T-cell (primary cell): ENCODE measurements at regions not wholly inside any gene's neighbourhood (a gene's known extent, or its start where the extent isn't known, plus 50 kb on each side); places are given as distances from the start of the nearest gene placed in this dataset.

Source experiments
- ATAC-seq, 4 experiments: fragments of 200-7000 bp in 3 of 4; fragments of 150-1000 bp in 1 of 4; cut with Tn5 transposase; replicated peaks in 1 of 4; 1 replicate in 3 of 4; 2 replicates in 1 of 4; pipeline ENCODE4 v1.10.0; 2021; ENCODE audit warnings: moderate library complexity in 3 of 4, mild to moderate bottlenecking in 2 of 4, moderate number of reproducible peaks in 1 of 4
- CTCF ChIA-PET, 2 donors: fragments of 300-600 bp; sonication (Branson Sonifier 250); formaldehyde crosslinking; loops; one replicate each; lab custom pipeline; 2022; ENCODE audit warnings: antibody characterized with exemption in 2 of 2; lab: Charles Lee
- POLR2A ChIA-PET, 2 donors: fragments of 300-600 bp; sonication (Branson Sonifier 250); formaldehyde crosslinking; loops; one replicate each; lab custom pipeline; 2022; ENCODE audit warnings: antibody characterized with exemption in 2 of 2; lab: Charles Lee
- DNase-seq, 35 experiments: peaks; one replicate each; pipeline versions ENCODE4 v3.0.0 to v3.0.0-alpha.2; 2013 to 2023
- H3K27ac ChIP-seq: one replicate; pipeline ENCODE4 v1.5.1; 2013; ENCODE audit warnings: low read length
- H3K27me3 ChIP-seq, 2 experiments: replicated peaks in 1 of 2; 1 replicate in 1 of 2; 2 replicates in 1 of 2; pipeline versions ENCODE4 v1.6.1 to v1.7.0; 2013; ENCODE audit warnings: low read length in 1 of 2, mixed read lengths in 1 of 2; ENCODE audit not compliant: control insufficient read depth in 2 of 2, insufficient read depth in 2 of 2; ENCODE audit errors: extremely low read depth in 1 of 2
- H3K36me3 ChIP-seq, 2 donors: 1 replicate in 1 of 2; 2 replicates in 1 of 2; pipeline versions ENCODE4 v1.6.1 to v1.7.0; 2013; ENCODE audit warnings: low read length in 1 of 2; ENCODE audit not compliant: control insufficient read depth in 2 of 2, insufficient read depth in 1 of 2; ENCODE audit errors: extremely low read depth in 1 of 2
- H3K4me1 ChIP-seq, 2 experiments: 1 replicate in 1 of 2; 2 replicates in 1 of 2; pipeline versions ENCODE4 v1.6.1 to v1.7.0; 2013; ENCODE audit warnings: low read length in 2 of 2, mixed read lengths in 1 of 2; ENCODE audit not compliant: insufficient read depth in 2 of 2, control insufficient read depth in 1 of 2; ENCODE audit errors: extremely low read depth in 1 of 2
- H3K4me3 ChIP-seq, 2 donors: 1 replicate in 1 of 2; 2 replicates in 1 of 2; pipeline versions ENCODE4 v1.5.1 to v1.7.0; 2013; ENCODE audit warnings: mild to moderate bottlenecking in 2 of 2, low read length in 1 of 2, moderate library complexity in 1 of 2; ENCODE audit not compliant: control insufficient read depth in 1 of 2; ENCODE audit errors: extremely low read depth in 1 of 2
- H3K9me3 ChIP-seq: 2 replicates; pipeline ENCODE4 v1.7.0; 2013
- H3K27ac Mint-ChIP-seq, 2 donors: one replicate each; pipeline ENCODE4 v1.8.0; 2020 to 2021; ENCODE audit warnings: mild to moderate bottlenecking in 2 of 2, mixed read lengths in 2 of 2
- H3K27me3 Mint-ChIP-seq, 2 donors: one replicate each; pipeline ENCODE4 v1.8.0; 2021 to 2022; ENCODE audit warnings: mixed read lengths in 2 of 2
- H3K36me3 Mint-ChIP-seq: one replicate; pipeline ENCODE4 v1.8.0; 2021; ENCODE audit warnings: mixed read lengths
- H3K4me1 Mint-ChIP-seq, 3 donors: one replicate each; pipeline ENCODE4 v1.8.0; 2020 to 2022; ENCODE audit warnings: mixed read lengths in 3 of 3, mild to moderate bottlenecking in 1 of 3
- H3K4me3 Mint-ChIP-seq, 3 donors: one replicate each; pipeline ENCODE4 v1.8.0; 2020 to 2022; ENCODE audit warnings: mild to moderate bottlenecking in 3 of 3, mixed read lengths in 3 of 3, moderate library complexity in 3 of 3
- H3K9me3 Mint-ChIP-seq, 3 donors: one replicate each; pipeline ENCODE4 v1.8.0; 2020 to 2022; ENCODE audit warnings: mixed read lengths in 3 of 3
- WGBS: methylation state at CpG from one replicate; pipeline ENCODE4 v1.1.5; 2013; ENCODE audit warnings: missing lambda C conversion rate; ENCODE audit not compliant: insufficient coverage; 5-methylcytosine and 5-hydroxymethylcytosine counted together

- ChIA-PET CTCF (no interaction called here), POLR2A (no interaction called here)
- DNase-seq, result no peak
- H3K27ac Mint-ChIP-seq, result no peak overlapping the region
- H3K4me1 Mint-ChIP-seq, result peaks cover 15 to 20% (median 18%) of the 10 kb centered on the region in 3 donors
- ATAC-seq, result no peak
- H3K4me3 Mint-ChIP-seq, result no peak overlapping the region
- Histone ChIP-seq H3K9me3 (no peaks in the 10 kb centered on the region), H3K27me3 (no peaks in the 10 kb centered on the region), H3K4me3 (no peak overlapping the region), H3K27ac (no peak overlapping the region), H3K4me1 (peaks cover 8 to 12% of the 10 kb centered on the region in 2 experiments), H3K36me3 (no peaks in the 10 kb centered on the region)
- H3K9me3 Mint-ChIP-seq, result peaks cover 5 to 10% (median 9%) of the 10 kb centered on the region in 3 donors
- no CpG with 5 or more reads among the region's 2 CpGs for WGBS
- peaks cover 3 to 8% of the 10 kb centered on the region in 2 donors for H3K27me3 Mint-ChIP-seq
- peaks cover 8% of the 10 kb centered on the region for H3K36me3 Mint-ChIP-seq
These were observed 127.6 kb downstream of the AASDH start for GRCh38 chr4:56259655-56260054.

DNA sequence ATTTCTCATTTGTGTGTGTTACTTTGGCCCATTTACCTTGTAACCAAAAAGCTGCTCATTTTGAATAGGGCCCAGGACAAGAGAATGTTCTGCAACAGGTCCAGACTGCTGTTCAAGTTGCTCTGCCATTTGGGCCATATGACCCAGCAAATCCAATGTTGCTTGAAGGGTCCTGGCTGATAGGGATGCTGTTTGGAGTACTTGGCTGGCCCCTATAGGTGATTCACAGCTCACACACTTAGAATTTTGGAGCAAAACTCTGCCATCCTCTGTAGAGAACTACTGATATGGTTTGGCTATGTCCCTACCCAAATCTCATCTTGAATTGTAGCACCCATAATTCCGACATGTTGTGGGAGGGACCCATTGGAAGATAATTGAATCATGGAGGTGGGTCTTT is 131.5 kb downstream of the AASDH start:
- Histone ChIP-seq H3K4me1 (peaks cover under 1 to 6% of the 10 kb centered on the region in 2 experiments), H3K27ac (no peak overlapping the region), H3K27me3 (no peaks in the 10 kb centered on the region), H3K36me3 (no peaks in the 10 kb centered on the region), H3K4me3 (no peak overlapping the region), H3K9me3 (no peaks in the 10 kb centered on the region)
- no peak for DNase-seq
- Mint-ChIP-seq H3K4me1 (peaks cover 5 to 8% (median 7%) of the 10 kb centered on the region in 3 donors), H3K4me3 (no peak overlapping the region), H3K27ac (no peak overlapping the region), H3K36me3 (no peaks in the 10 kb centered on the region), H3K27me3 (peaks cover 19% of the 10 kb centered on the region in 2 donors), H3K9me3 (no peaks in the 10 kb centered on the region)
- POLR2A ChIA-PET, result no interaction called here
- WGBS, result no CpG with 5 or more reads among the region's 1 CpG
- CTCF ChIA-PET, result no interaction called here
- ATAC-seq, result no peak

DNA sequence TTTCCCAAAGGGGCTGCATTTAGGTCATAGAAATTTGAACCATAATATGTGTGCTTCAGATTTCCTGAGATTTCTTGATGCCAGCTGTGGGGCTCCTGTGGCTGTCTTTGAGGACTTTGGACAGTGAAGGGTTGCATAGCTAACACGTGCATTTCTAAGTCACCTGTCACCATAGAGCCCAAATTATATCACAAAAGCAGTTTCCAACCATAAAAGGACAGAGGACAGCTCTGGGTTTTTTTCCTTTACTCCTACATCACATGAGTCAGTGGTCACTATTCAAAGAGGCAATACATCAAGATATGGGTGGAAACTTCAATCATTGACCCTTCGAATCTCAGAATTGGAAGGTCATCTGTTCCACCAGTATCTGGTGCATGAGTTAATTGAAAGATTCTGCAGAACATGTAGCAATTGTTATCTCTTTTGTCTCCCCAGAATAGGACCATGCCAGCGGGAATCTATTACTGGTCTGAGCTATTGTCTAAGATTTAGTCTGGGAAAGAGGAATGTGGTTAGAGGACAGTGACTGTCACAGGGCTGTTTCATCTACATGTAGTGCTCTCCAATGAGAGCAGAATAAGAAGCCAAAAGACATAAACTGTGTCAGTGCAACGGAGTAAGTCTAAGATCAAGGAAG is 133.5 kb downstream of the AASDH start:
- H3K27me3 ChIP-seq, result no peaks in the 10 kb centered on the region
- no peaks in the 10 kb centered on the region for H3K9me3 Mint-ChIP-seq

GRCh38 chr4:56252561-56253152 is 134.6 kb downstream of the AASDH start:
- Mint-ChIP-seq H3K27me3 (peaks cover 12 to 16% of the 10 kb centered on the region in 2 donors), H3K9me3 (no peaks in the 10 kb centered on the region), H3K27ac (no peak overlapping the region), H3K4me1 (no peaks in the 10 kb centered on the region), H3K36me3 (no peaks in the 10 kb centered on the region), H3K4me3 (no peak overlapping the region)
- Histone ChIP-seq H3K4me1 (no peaks in the 10 kb centered on the region), H3K9me3 (no peaks in the 10 kb centered on the region), H3K36me3 (no peaks in the 10 kb centered on the region), H3K4me3 (no peak overlapping the region), H3K27ac (no peak overlapping the region), H3K27me3 (no peaks in the 10 kb centered on the region)
- DNase-seq (no peak), ATAC-seq (no peak)
- ChIA-PET CTCF (no interaction called here), POLR2A (no interaction called here)
- 33% methylated on average over 1 of the region's 4 CpGs for WGBS

More for the DNA sequence above, 133.5 kb downstream of the AASDH start:
- DNase-seq (no peak), ATAC-seq (no peak)
- Mint-ChIP-seq H3K27me3 (peaks cover 12 to 19% of the 10 kb centered on the region in 2 donors), H3K36me3 (no peaks in the 10 kb centered on the region), H3K4me3 (no peak overlapping the region), H3K4me1 (no peaks in the 10 kb centered on the region), H3K27ac (no peak overlapping the region)
- POLR2A ChIA-PET, result no interaction called here
- H3K36me3 ChIP-seq, result no peaks in the 10 kb centered on the region
- no peaks in the 10 kb centered on the region for H3K9me3 ChIP-seq
- H3K4me1 ChIP-seq, result no peaks in the 10 kb centered on the region
- CTCF ChIA-PET, result no interaction called here
- no peak overlapping the region for H3K27ac ChIP-seq
- no peak overlapping the region for H3K4me3 ChIP-seq
- no CpG with 5 or more reads among the region's 4 CpGs for WGBS

DNA sequence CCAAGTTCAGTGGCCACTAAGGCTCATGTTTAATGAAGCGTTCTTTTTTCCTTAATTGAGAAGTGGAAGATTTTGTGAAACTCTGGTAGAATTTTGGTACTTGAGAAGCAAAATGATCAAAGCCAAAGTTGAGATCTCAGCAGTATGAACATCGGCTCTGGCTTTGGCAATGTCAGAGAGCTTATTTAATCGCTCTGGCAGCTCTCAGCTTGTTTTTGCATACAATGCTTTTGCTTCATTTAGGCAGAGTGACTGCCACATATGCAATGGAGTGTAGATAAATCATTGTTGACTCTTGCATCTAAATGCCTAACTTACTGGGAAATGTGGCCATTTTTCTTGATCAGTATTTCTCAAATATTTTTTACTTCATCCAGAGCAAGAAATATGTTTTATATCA is 135.7 kb downstream of the AASDH start:
- POLR2A ChIA-PET, result no interaction called here
- peaks cover 12 to 19% of the 10 kb centered on the region in 2 donors for H3K27me3 Mint-ChIP-seq
- Histone ChIP-seq H3K27me3 (no peaks in the 10 kb centered on the region), H3K9me3 (no peaks in the 10 kb centered on the region), H3K36me3 (no peaks in the 10 kb centered on the region), H3K4me3 (no peak overlapping the region), H3K27ac (no peak overlapping the region), H3K4me1 (no peaks in the 10 kb centered on the region)
- 100% methylated on average over 1 of the region's 3 CpGs for WGBS
- no peaks in the 10 kb centered on the region for H3K4me1 Mint-ChIP-seq
- CTCF ChIA-PET, result no interaction called here
- no peak for DNase-seq
- H3K36me3 Mint-ChIP-seq, result no peaks in the 10 kb centered on the region
- no peak for ATAC-seq
- H3K4me3 Mint-ChIP-seq, result no peak overlapping the region
- no peak overlapping the region for H3K27ac Mint-ChIP-seq
- no peaks in the 10 kb centered on the region for H3K9me3 Mint-ChIP-seq

GRCh38 chr4:56250776-56251175 is 136.5 kb downstream of the AASDH start:
- Mint-ChIP-seq H3K27ac (no peak overlapping the region), H3K4me1 (no peaks in the 10 kb centered on the region), H3K27me3 (peaks cover 12 to 19% of the 10 kb centered on the region in 2 donors), H3K9me3 (no peaks in the 10 kb centered on the region), H3K36me3 (no peaks in the 10 kb centered on the region), H3K4me3 (no peak overlapping the region)
- H3K4me1 ChIP-seq, result no peaks in the 10 kb centered on the region
- no peaks in the 10 kb centered on the region for H3K9me3 ChIP-seq
- no peaks in the 10 kb centered on the region for H3K36me3 ChIP-seq
- H3K27ac ChIP-seq, result no peak overlapping the region
- ChIA-PET POLR2A (no interaction called here), CTCF (no interaction called here)
- ATAC-seq (no peak), DNase-seq (no peak)
- no peak overlapping the region for H3K4me3 ChIP-seq
- H3K27me3 ChIP-seq, result no peaks in the 10 kb centered on the region
- no CpG with 5 or more reads among the region's 2 CpGs for WGBS
